SIG-M5 treated with dmso at 0.1 percent for 504 hours (cell line): ENCODE measurements at regions not wholly inside any gene's neighbourhood (a gene's known extent, or its start where the extent isn't known, plus 50 kb on each side); places are given as distances from the start of the nearest gene placed in this dataset.
"Not testable (repeated sequence)": the region's sequence is repeated elsewhere in the genome, so short reads cannot be mapped to it uniquely, and the experiment has no call there.

Experiments used
- DNase-seq: peaks from one replicate; lab custom pipeline; 2025; ENCODE audit not compliant: unreplicated experiment; lab: John Stamatoyannopoulos, UW

DNA sequence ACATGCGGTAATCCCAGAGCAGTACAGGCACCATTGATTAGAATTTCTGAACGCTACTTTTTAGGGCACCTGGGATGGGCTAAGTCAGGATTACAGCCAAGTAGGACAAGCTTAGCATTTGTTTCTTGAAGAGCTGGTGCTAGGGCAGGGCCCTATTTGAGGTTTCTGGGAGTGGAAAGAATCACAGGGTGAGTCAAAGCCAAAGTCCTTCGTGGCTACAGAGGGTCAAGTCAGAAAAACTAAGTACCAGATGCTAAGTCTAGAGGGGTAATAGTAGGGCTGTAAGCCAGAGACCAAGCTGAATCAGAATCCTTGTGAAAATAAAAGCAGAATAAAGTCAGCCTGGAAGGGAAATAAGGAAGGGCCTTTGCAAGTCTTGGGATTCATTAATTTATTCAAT is 448.6 kb downstream of the ZIC3 start:
- DNase-seq, result no peak

DNA sequence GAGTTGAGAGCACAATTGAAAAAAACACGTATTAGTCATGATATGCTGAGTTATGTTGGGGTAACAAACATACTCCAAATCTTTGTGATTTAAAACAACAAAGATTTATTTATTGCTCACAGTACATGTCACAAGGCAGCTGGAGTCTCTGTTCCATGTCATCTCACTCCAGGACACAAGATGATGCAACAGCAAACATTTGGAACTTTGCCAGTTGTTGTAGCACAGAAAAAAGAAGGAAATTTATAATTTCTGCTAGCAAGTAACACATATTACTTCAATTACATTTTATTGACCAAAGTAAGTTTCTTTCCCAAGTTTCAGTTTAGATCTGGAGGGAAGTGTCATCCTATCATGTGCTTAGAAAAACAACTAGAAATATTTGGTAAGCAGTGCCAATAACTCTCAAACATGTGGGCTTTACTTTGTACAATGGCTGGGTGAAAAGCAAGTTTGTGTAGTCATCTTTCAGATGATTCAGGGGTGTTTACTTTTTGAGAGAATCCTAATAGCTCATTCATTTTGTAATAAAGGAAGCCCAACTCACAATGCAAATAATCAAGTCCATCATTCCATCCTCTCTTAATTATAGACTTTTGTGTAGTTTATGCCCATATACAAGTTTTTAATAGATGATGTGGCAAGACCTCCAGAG is 452.3 kb downstream of the ZIC3 start:
- DNase-seq, result no peak

DNA sequence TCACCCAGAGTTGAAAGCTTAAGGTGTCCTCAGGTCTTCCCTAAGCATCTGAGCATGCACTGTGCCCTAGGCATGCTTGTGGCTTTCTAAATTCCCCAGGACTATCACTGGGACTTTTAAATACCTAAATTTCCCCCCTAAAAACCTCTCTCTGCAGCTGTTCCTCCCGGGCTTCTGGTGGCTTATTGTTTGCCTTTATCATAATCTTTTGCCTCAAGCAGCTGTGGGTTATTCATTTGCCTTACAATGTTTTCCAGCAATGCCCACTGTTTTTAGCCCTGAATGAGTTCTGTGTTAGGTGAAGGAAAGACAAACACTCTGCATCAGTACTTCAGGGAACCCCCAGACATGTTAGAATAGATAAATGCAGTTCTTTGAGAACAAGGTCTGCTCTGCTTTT is 455.0 kb downstream of the ZIC3 start:
- DNase-seq, result no peak

DNA sequence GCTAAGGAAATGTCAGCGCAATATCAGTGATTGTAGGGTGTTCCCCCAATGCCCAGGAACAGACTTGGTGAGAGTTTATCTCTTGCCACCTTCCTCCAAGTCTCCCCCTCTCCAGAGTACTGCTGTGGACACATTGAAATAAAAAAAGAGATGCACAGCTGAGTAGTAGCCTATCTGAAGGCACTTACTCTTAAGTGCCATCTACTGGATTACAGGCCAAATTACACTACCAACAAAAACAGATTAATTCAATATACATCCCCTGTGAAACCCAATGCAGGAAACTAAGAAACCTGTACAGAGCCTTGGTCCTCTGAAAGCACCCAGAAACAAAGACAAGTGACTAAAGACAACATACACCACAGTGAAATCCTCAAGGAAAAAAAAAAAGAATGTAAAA is 460.3 kb downstream of the ZIC3 start:
- DNase-seq, result no peak

DNA sequence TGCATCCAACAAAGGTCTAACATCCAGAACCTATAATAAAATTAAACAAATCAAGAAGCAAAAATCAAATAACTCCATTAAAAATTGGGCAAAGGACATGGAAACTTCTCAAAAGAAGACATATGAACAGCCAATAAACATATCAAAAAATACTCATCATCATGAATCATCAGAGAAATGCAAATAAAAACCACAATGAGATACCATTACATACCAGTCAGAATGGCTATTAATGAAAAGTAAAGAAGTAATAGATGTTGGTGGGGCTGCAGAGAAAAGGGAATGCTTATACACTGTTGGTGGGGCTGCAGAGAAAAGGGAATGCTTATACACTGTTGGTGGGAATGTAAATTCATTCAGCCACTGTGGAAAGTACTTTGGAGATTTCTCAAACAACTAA is 465.8 kb downstream of the ZIC3 start:
- no peak for DNase-seq

DNA sequence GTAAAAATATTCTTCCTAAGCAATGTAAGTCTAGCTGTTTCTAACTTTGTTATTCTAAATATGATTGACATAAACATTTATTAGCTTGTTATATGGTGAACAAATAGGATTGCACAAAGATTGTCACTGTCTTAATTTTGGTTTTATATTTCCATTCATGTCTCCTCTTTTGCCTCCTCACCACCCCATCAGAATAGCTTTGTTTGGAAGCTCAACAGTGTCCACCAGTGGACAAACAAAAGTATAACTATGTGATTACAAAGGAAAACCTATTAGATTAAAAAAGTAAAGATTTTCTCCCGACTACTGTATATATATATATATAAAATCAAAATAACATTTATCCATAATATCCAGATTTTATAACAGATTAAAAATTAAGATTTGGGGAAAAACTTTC is 468.2 kb downstream of the ZIC3 start:
- no peak for DNase-seq

DNA sequence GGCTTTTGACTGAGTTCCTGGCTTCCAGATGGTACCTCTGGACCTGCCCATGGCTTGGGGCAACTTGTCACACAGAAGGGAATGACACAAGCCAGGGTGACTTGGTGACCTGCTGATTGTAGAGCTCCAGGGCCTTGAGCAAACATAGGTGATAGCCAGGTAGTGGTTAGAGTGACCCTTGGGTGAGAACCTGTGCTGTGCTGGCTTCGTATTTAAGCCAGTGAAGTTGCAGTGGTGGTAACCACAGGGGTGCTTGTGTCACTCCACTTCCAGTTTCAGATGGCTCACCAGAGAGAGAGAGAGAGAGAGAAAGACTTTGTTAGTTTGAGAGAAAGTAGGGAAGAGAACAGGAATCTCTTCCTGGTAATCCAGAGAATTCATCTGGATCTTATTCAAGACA is 471.6 kb downstream of the ZIC3 start:
- DNase-seq, result no peak

DNA sequence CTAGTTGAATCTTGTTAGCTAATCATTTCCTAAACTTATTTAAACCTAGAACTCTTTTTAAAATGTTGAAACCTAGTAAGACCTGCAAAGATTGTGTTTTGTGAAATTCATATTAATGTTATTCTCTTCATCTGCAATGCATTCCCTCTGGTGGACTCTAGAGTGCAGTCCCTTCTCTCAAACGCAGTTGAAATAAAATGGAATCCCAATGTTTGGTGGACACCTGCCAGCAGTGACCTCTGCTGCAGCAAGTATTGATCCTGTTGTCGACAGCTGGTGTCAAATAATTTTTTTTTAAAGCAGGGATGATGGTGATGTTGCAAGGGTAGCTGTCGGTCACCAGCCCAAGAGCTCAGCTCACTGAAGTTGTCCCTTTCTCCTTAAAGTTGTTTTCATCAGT is 492.0 kb downstream of the ZIC3 start:
- no peak for DNase-seq

DNA sequence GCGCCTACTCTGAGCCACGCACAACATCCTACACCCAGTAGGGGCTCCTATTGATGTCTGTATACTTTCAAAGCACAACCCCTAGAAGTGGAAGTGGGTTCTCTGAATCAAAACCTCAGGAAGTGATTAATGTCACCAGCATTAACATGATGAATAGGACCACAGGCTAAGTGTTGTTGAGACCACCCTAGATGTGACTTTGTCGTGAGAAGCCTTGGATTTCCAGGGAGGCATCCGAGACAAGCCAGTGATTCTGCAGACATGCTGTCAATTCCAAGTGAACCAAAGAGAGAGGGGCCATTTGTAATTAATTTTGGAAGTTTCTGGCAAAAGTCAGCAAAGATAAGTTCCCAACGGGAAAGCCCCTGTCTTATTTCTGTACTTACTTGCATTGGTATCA is 493.0 kb downstream of the ZIC3 start:
- no peak for DNase-seq

DNA sequence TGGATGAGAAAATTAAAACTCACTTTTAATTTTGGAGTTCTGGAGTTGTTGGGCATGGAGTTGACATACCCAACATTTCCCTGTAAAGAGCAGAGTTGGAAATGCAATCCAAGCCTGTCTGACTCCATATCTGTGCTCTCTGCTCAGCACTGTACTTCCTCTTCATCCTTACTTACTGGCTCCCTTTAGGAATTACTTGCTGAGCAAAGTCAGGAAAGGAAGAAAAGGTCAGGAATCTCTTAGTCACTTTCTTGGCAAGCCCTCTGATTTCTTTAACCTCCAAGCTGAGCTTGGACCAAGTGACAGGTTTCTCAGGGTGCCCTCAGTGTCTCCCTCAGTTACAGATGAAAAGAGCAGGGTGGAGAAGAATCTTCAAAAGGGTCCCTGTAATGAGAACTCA is 501.5 kb downstream of the ZIC3 start:
- DNase-seq, result no peak

DNA sequence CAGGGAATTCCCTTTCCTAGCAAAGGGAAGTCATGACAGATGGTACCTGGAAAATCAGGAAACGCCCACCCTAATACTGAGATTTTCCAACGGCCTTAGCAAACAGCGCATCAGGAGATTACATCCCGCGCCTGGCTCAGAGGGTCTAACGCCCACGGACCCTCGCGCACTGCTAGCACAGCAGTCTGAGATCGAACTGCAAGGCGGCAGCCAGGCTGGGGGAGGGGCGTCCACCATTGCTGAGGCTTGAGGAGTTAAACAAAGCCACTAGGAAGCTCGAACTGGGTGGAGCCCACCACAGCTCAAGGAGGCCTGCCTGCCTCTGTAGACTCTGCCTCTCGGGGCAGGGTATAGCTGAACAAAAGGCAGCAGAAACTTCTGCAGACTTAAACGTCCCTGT is 507.7 kb downstream of the ZIC3 start:
- DNase-seq, result no peak

DNA sequence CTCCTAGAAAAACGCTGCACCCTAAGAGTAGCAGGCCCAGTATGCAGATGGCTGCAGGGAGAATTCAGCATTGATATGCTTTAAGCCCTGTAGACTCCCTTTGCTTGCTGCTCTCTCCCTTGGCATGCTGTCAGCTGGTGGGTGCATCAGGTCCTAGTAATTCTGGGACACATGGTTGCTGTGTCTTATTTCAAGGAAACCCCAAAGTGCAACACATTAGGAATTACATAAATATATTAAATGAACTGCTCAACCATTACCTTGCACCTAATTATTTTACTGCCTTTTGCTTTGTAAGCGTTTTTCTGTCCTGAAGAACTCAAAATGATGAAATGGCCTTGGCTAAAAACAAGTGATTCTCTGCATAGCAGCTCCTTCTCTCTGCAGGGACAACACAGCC is 516.3 kb downstream of the ZIC3 start:
- DNase-seq, result no peak

DNA sequence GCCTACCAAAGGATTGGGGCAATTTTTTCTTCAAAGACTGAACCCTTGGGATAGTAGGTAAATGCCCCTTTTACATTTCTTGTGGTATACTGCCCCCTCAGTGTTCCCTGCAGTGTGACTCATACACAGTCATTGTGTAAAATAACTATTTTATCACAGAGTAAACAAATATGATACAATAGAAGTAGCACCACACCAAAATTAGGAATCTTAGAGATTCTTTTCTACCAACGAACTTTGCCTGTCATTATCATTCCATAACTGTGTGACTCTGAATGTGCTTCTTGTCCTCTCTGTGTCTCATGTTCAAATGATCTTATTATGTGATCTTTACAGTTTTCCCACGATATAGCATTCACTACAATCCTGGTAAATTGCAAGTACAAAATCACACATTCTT is 517.0 kb downstream of the ZIC3 start:
- no peak for DNase-seq

DNA sequence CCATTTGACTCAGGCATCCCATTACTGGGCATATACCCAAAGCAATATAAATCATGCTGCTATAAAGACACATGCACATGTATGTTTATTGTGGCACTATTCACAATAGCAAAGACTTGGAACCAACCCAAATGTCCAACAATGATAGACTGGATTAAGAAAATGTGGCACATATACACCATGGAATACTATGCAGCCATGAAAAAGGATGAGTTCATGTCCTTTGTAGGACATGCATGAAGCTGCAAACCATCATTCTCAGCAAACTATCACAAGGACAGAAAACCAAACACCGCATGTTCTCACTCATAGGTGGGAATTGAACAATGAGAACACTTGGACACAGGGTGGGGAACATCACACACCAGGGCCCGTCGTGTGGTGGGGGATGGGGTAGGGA is 545.0 kb downstream of the ZIC3 start:
- DNase-seq, result not testable (repeated sequence)

DNA sequence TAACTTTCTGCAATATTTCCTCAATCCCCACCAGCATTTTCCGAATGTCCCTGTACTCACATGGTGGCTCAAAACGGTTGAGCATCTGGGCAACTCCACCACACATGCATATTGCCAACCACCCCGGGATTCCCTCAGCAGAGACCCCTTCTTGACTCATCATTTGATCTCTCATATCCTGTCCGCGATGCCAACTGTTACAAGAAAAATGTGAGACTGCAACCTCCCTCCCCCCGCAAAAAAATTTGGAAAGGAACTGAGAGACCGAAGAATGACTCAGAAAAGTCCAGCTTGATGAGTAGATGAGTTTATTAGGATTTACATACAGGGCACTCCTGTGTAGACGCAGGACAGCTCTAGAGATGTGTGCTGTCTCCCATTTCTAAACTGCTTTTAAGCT is 561.4 kb downstream of the ZIC3 start:
- no peak for DNase-seq

DNA sequence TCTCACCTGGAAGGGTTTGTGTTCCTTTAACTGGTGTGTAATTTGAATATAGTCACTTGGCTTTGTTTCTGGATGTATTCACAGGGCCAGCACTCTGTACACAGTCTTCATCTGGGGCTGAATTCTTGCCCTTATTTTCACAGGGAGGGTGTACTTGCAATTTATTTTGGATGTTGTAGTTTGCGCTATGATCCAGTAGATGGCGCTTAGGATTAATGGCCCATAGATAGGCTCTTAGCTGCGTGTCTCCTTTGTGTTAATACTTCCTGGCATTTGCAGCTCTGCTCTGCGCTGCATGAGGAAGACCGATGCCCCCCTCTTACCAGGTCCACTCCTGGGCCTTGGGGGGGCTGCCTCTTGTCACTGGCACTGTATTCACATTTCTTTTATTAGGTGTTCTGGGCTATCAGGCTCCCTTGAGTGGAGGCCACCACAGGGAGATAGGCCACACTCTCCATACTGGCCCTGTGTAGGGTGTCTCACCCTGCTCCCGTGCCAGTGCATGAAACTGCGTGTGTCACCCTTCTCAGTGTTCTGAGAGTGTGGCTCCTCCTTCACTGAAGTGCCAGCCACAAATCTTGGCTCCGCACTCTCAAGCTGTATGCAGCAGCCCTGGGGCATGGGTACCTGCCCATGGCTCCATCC is 562.2 kb downstream of the ZIC3 start:
- DNase-seq, result peak; percentile 26

DNA sequence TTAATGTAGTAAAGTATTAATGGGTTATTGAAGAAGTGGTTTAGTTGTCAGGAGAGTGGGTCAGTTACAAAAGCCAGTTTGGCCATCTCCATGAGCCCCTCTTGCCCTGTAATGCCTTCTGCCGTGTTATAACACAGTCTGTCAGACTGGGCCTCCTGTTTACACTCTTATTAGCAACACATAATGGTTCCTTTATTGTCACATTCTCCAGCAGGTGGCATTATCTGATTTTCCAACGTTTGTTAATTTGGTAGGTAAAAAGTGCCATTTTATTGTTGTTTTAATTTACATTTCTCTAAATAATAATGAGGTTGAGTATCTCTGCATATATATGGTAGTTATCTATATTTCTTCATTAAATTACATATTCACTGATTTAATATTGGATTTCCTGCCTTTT is 560.8 kb downstream of the FGF13 start:
- DNase-seq, result no peak

DNA sequence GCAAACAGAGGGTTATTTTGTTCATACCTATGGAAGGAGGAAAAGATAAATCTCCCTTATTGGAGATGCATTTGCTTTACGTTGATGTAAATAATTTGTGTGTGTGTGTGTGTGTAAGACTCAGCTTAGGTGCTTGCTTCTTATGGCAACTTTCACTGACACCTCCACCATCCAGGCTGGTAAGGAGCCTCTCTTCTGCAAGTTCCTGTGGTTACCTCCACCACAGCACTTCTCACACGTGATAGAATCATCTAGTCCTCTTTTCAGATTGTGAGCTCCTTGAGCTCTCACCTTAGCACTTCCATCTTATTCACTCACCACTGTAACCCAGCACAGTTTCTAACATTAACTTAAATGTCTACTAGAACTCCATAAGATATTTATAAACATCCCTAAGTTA is 553.7 kb downstream of the FGF13 start:
- DNase-seq, result no peak

DNA sequence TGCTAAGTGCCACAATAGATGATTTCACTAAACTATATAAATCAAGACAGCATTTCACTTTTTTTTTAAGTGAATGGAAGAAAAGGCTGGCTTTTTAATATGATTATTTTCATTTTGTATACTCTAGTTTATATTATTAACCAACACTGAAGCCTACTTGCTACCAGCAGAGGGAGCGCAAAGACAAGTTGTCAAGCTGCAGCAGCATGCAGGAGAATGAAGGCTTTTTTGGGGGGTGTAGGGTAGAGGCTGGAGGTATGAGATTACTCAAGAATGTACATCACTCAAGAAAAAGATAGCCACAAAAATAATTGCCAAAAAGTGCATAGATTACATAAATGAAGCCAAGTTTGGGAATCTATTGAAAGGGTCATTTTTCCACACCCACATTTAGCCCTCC is 519.5 kb downstream of the FGF13 start:
- DNase-seq, result peak; percentile 2

DNA sequence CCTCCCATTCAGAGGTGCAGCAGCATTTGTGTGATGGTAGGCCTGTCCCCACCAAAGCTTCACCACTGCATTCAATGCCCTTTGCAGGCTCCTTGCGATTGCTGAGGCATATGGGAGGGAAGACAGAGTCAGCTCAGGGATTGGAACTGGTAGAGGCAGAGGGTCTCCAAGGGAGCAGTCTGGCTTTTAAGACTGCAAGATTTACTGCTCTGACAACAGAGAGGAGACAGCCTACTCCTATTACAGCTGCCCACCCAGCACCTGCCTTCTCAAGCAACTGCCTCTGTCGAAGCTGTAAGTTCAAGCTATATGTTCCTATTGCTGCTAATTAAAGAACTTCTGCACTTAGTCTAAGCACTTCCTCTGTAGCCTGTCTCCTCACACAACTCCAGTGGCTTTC is 481.8 kb downstream of the FGF13 start:
- DNase-seq, result no peak

DNA sequence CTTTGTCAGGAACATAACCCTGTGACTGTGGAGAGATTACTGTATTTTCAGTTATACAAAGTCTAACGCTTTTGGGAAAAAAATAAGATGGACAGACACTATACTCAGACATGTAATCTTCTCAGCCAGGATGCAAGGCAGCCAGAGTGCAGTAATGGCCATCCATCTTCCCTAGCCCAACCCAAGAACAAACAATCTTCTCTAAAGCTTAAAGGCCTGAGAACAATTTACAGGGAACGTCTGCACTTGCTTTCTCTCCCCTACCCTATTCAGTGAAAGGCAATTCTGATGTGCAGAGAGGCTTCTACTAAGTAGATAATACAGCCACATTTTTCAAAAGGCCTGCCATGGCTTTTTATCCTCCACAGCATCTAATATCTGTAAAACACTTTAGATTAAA is 471.3 kb downstream of the FGF13 start:
- no peak for DNase-seq

DNA sequence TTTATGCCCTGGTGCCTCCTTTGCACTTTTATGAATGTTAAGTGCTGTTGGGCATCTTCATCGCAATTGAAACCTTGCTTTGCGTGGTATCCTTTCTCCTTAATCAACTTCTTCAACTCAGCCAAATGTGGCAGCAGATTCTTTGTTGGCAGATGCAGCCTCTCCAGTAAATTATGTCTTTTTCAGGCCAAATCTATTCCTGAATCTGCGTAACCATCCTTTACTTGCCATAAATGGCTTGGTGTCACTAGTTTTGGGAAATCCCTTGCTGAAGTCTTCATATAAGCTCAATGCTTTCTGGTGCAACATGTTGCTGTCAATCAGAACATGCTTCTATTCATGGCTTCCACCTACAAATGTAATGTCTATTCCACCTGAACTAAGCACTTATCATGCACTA is 457.5 kb downstream of the FGF13 start:
- no peak for DNase-seq

DNA sequence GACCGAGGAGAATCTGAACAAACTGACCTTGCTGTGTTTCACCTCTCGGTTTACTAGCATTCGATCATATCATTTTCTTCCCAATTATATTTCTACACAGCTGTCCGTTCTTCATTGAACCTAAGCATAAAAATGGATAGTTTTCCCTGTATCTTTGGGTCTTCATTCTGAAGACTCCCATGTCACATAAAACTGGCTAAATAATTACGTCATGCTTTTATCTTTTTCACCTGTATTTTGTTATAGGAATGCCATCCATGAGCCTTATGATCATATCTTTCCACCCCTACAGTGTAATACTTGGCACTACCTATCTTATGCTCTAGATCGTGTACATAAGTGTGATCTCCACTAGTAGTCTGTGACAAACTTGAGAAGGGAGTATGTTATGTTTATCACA is 456.1 kb downstream of the FGF13 start:
- no peak for DNase-seq
